SIG-M5 treated with dmso at 0.1 percent for 504 hours (cell line): ENCODE measurements at regions not wholly inside any gene's neighbourhood (a gene's known extent, or its start where the extent isn't known, plus 50 kb on each side); places are given as distances from the start of the nearest gene placed in this dataset.
"Not testable (repeated sequence)": the region's sequence is repeated elsewhere in the genome, so short reads cannot be mapped to it uniquely, and the experiment has no call there.

Source experiments
- DNase-seq: peaks from one replicate; lab custom pipeline; 2025; ENCODE audit not compliant: unreplicated experiment; lab: John Stamatoyannopoulos, UW

GRCh38 chr10:130345728-130346127 is 209.5 kb downstream of the GLRX3 start:
- DNase-seq, result no peak

DNA sequence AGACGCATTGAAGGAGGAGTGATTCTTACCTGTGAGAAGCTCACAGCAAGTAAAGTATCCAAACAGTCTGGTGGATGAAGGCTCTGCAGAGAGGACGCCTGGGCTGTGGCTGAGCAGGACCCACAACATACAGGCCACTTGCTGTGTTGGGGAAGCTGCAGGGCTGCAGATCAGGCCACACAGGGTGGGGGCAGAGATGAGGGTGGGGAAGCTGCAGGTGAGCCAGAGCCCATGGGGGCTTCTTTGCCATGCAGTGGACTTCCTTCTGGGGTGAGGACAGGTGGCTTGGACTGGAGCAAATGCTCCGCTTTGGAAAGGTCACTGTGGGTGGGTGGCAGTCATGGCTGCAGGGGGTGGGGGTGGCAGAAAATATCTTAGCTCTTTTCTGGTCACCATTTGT is 214.8 kb downstream of the GLRX3 start:
- DNase-seq, result no peak

GRCh38 chr10:130351466-130352290 is 215.5 kb downstream of the GLRX3 start:
- no peak for DNase-seq

DNA sequence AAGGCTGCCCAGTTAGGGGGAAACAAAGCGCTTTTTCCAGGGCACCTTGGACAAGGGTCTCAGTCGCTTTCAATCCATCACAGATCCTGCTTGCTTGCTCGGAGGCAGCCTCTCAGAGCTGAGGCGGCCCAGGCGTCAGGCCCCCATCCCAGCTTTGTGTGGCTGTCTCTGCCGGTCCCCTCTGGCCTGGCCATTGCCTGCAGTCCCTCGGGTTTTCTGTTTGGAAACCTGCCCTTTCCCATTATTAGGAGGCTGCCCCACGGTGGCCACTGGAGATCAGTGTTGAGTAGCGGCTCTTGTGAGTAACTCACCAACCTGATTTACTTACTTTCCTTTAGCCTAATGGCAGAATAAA is 216.1 kb downstream of the GLRX3 start:
- DNase-seq, result no peak

- DNase-seq, result no peak
These were observed 217.9 kb downstream of the GLRX3 start for GRCh38 chr10:130353928-130354572.

DNA sequence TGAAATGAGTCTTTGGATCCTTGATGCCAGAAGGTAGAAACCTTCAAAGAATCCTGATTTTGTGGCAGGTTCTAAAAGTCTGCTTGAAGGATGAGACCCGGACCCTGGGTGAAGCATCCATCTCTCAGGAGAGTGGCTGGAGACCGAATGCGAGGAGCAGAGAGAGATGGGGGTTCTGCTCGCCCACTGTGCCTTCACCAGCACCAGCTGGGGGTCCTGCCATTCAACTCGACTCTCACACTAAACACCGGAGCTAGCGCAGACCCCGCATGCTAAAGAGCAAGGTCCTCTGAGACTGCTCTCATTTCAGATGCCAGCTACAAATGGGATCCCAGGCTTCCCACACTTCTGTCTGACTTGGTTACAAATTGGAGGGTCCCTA is 218.4 kb downstream of the GLRX3 start:
- no peak for DNase-seq

- no peak for DNase-seq
These were observed 219.0 kb downstream of the GLRX3 start for GRCh38 chr10:130354976-130355795.

DNA sequence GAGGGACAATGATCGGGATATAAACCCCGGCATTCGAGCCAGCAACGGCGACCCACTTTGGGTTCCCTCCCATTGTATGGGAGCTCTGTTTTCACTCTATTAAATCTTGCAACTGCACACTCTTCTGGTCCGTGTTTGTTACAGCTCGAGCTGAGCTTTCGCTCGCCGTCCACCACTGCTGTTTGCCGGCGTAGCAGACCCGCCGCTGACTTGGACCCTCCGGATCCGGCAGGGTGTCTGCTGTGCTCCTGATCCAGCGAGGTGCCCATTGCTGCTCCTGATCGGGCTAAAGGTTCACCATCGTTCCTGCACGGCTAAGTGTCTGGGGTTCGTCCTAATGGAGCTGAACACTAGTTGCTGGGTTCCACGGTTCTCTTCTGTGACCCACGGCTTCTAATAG is 220.2 kb downstream of the GLRX3 start:
- DNase-seq, result not testable (repeated sequence)

GRCh38 chr10:130357226-130357625 is 221.0 kb downstream of the GLRX3 start:
- no peak for DNase-seq

- no peak for DNase-seq
These were observed 221.8 kb downstream of the GLRX3 start for GRCh38 chr10:130357951-130358350.

- DNase-seq, result no peak
These were observed 222.9 kb downstream of the GLRX3 start for GRCh38 chr10:130358981-130359650.

- no peak for DNase-seq
These were observed 223.5 kb downstream of the GLRX3 start for GRCh38 chr10:130359711-130360110.

DNA sequence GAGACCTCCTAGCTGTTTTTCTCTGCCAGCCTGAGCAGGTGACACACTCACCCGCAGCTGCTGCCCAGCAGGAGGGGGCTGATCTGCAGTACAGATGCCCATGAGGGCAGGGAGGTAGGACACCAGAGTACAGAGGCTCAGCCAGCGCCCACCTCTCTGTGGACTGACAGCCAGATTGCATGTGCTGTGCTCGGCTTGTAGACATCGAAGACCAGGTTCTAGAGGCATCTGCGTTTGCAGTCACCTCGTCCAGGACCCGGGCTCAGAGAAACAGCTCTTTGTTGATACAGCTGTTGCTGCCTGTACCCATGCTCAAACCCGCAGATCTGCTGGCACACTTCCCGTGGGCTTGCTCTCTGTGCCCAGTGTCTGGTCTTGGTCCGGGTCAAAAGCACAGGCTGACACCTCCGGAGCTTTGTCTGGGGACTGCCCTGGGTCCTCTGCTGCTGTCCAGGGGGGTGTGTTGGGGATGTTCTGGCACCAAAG is 224.7 kb downstream of the GLRX3 start:
- no peak for DNase-seq

DNA sequence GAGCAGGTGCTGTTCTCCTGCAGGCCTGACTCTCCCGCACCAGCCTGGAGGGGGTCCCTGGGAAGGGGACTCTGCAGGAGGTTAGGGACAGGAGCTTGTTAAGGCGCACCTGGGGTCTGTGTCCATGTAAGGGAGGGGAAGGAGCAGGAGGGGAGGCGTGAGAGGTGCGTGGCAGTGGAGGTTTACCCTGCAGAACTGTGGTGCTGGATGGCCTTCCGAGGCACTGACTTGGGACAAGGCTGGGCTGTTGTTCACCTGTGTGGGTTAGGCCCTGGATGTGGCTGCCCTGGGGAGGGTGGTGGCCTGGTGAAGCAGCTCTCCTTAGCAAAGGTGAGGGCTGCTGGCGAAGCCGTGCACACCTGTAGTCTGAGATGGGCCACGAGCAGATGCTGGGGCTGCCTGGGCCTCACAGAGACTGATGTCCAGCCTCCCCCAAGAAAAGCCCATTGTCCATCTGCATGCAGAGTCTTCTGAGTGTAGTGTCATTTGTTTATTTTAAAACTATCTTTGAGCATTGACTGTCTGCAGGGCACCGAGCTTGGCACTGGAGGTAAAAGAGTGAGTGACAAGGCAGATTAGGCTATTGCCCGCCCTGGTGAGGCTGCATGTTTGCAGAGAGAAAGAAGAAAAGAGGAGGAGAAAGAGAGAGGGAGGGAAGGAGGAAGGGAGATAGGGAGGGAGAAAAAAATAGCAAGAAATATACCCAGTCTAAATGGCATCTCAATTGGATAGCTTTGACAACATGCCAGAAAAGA is 225.3 kb downstream of the GLRX3 start:
- no peak for DNase-seq

DNA sequence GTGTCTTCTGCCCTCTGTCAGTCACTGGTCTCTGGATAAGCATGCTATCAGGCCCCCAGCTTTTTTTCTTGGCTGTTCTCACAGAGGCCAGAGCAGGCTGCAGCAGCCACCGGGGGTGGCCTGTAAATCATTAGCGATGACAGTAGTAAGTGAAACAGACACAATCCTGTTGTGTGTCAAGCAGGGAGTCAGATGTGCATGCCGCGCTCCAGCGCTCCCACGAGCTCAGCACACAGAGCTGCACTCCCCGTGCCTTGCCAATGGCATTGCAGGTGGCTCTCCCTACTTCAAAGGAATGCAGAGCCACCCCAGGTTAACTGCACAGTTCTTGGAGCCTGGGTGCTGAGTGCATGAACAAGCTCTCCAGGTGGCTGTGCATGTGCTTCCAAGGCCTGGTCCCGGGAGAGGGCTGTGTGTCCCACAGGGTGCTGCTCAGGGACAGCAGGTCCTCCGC is 226.1 kb downstream of the GLRX3 start:
- DNase-seq, result no peak

DNA sequence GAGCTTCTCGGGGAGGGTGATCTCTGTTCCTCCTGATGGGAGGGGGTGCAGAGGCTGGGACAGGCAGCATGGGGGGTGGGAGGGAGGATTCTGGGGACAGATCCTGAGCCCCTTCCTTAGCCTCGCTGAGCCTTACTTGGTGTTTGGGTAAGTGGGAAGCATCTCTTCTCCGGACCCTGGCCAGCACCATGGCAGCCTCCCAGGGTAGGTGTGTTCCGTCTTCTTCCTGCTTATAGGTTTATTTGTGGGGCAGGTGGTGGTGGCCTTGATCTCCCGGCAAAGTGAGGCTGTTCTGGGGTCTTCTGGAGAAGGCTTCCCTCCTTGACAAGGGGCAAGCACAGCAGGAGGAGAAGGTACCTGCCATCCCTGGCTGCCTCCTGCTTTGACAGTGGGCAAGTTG is 226.9 kb downstream of the GLRX3 start:
- no peak for DNase-seq

GRCh38 chr10:130363899-130364445 is 227.8 kb downstream of the GLRX3 start:
- DNase-seq, result no peak

DNA sequence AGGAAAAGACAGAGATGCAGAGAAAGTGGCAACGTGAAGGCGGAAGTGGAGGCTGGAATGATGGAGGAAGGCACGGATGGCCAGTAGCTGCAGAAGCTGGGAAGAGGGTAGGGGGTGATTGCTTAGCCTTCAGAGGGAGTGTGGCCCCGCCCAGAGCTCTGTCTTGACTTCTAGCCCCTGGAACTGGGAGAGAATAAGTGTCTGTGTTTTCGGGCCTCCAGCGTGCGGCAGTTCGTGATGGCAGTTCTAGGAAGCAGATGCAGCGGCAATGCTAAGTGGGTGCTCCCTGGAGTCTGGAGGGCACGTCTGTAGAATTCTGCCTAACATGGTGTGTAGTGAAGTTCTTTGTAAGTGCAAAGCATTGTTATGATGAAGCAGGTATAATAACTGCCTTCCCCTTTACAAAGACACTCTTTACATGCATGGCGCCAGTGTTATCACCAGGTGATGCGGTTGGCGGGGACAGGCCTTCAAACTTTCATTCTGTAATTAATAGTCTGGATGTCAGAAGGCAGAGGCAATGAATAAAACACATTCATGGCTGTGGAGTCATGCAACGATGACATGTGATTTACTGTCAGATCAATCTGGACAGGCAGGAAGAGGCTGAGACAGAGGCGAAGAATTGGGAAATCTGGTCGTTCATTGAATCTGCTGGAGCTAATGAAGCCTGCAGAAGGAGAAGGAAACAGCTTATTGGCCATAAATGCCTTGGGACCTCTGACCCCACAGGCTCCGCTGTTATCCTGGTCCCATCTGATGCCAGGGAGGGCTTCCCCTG is 228.6 kb downstream of the GLRX3 start:
- no peak for DNase-seq
